K562 (cell line): ENCODE measurements at regions not wholly inside any gene's neighbourhood (a gene's known extent, or its start where the extent isn't known, plus 50 kb on each side); places are given as distances from the start of the nearest gene placed in this dataset.

Experiments used
- BACH1 ChIP-seq: fragments of 200-800 bp; sonication (Bioruptor generic); IDR thresholded peaks from 2 replicates; pipeline ENCODE4 v1.6.1; 2016; ENCODE audit warnings: missing genetic modification characterization, missing compliant biosample characterization
- GABPB1 ChIP-seq: sonication (generic); formaldehyde crosslinking; IDR thresholded peaks from 2 replicates; pipeline ENCODE4 v1.8.0; 2022; ENCODE audit warnings: mild to moderate bottlenecking, missing genetic modification reagents
- HDAC8 ChIP-seq: fragments of 450-650 bp; IDR thresholded peaks from 2 replicates; pipeline ENCODE4 v1.6.1; 2016; ENCODE audit warnings: mild to moderate bottlenecking, missing genetic modification characterization, moderate library complexity, missing compliant biosample characterization
- HEY1 ChIP-seq: fragments of 250-450 bp; sonication (Bioruptor Pico); IDR thresholded peaks from 2 replicates; pipeline ENCODE4 v1.5.0; 2020; ENCODE audit warnings: mild to moderate bottlenecking, moderate library complexity, borderline replicate concordance
- MAZ ChIP-seq, 2 experiments: fragments of 450-650 bp in 1 of 2; sonication (generic) in 1 of 2; formaldehyde crosslinking; IDR thresholded peaks in 1 of 2; conservative IDR thresholded peaks in 1 of 2; 2 replicates each; pipeline versions ENCODE4 v1.4.0 to v1.5.0; 2020; ENCODE audit warnings: mild to moderate bottlenecking in 1 of 2, missing genetic modification reagents in 1 of 2
- POLR2AphosphoS5 ChIP-seq: IDR thresholded peaks from 2 replicates; pipeline ENCODE4 v1.6.1; 2011; ENCODE audit warnings: mild to moderate bottlenecking, low read depth, low read length, moderate library complexity; ENCODE audit not compliant: control insufficient read depth, insufficient read depth
- RFX1 ChIP-seq: fragments of 450-650 bp; IDR thresholded peaks from 2 replicates; pipeline ENCODE4 v1.6.1; 2016; ENCODE audit warnings: mild to moderate bottlenecking, moderate library complexity
- SMARCA4 ChIP-seq: fragments of 450-650 bp; IDR thresholded peaks from 2 replicates; pipeline ENCODE4 v1.6.1; 2016
- TAL1 ChIP-seq: fragments of 450-650 bp; IDR thresholded peaks from 2 replicates; pipeline ENCODE4 v1.6.1; 2016; ENCODE audit warnings: mild to moderate bottlenecking
- TEAD1 ChIP-seq, 2 experiments: fragments of 450-650 bp in 1 of 2; sonication (generic) in 1 of 2; formaldehyde crosslinking; IDR thresholded peaks; 2 replicates each; pipeline versions ENCODE4 v1.4.0 to v1.8.0; 2020 to 2022; ENCODE audit warnings: mild to moderate bottlenecking in 2 of 2, missing genetic modification reagents in 1 of 2
- ZNF134 ChIP-seq: fragments of 250-450 bp; sonication (Bioruptor Pico); conservative IDR thresholded peaks from 2 replicates; pipeline ENCODE4 v1.4.0; 2020
- ZNF589 ChIP-seq: fragments of 200-800 bp; sonication (Bioruptor generic); IDR thresholded peaks from 2 replicates; pipeline ENCODE4 v1.6.1; 2016; ENCODE audit warnings: low read depth, missing genetic modification characterization, missing compliant biosample characterization
- TF ChIP-seq, protein P1 (sequence below): fragments of 450-650 bp; IDR thresholded peaks from 2 replicates; pipeline ENCODE4 v1.6.1; 2016; ENCODE audit warnings: low read depth
- TF ChIP-seq, protein P2 (sequence below): sonication (generic); formaldehyde crosslinking; IDR thresholded peaks from 2 replicates; pipeline ENCODE4 v1.9.0; 2022; ENCODE audit warnings: mild to moderate bottlenecking, missing genetic modification reagents
- TF ChIP-seq, protein P3 (sequence below): IDR thresholded peaks from 3 replicates; pipeline ENCODE4 v1.6.1; 2011; ENCODE audit warnings: borderline replicate concordance, mild to moderate bottlenecking; ENCODE audit not compliant: insufficient read length, insufficient read depth

DNA sequence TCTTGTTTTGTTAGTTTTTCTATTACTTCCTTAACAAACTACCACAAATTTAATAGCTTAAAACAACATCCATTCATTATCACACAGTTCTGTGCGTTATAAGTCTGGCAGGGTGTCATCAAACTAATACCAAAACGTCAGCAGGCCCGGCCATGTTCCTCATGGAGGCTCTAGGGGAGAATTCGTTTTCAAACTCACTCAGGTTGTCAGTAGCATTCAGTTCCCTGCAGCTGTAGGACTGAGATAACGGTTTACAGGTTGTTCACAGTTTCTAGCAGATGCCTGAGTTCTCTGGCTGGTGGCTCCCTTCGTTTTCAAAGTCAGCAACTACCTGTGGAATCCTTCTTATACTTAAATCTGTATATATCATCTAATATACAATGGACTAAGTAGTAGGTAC, 72.5 kb upstream of the PRSS16 start (continued):
- TF ChIP-seq, protein P1, sequence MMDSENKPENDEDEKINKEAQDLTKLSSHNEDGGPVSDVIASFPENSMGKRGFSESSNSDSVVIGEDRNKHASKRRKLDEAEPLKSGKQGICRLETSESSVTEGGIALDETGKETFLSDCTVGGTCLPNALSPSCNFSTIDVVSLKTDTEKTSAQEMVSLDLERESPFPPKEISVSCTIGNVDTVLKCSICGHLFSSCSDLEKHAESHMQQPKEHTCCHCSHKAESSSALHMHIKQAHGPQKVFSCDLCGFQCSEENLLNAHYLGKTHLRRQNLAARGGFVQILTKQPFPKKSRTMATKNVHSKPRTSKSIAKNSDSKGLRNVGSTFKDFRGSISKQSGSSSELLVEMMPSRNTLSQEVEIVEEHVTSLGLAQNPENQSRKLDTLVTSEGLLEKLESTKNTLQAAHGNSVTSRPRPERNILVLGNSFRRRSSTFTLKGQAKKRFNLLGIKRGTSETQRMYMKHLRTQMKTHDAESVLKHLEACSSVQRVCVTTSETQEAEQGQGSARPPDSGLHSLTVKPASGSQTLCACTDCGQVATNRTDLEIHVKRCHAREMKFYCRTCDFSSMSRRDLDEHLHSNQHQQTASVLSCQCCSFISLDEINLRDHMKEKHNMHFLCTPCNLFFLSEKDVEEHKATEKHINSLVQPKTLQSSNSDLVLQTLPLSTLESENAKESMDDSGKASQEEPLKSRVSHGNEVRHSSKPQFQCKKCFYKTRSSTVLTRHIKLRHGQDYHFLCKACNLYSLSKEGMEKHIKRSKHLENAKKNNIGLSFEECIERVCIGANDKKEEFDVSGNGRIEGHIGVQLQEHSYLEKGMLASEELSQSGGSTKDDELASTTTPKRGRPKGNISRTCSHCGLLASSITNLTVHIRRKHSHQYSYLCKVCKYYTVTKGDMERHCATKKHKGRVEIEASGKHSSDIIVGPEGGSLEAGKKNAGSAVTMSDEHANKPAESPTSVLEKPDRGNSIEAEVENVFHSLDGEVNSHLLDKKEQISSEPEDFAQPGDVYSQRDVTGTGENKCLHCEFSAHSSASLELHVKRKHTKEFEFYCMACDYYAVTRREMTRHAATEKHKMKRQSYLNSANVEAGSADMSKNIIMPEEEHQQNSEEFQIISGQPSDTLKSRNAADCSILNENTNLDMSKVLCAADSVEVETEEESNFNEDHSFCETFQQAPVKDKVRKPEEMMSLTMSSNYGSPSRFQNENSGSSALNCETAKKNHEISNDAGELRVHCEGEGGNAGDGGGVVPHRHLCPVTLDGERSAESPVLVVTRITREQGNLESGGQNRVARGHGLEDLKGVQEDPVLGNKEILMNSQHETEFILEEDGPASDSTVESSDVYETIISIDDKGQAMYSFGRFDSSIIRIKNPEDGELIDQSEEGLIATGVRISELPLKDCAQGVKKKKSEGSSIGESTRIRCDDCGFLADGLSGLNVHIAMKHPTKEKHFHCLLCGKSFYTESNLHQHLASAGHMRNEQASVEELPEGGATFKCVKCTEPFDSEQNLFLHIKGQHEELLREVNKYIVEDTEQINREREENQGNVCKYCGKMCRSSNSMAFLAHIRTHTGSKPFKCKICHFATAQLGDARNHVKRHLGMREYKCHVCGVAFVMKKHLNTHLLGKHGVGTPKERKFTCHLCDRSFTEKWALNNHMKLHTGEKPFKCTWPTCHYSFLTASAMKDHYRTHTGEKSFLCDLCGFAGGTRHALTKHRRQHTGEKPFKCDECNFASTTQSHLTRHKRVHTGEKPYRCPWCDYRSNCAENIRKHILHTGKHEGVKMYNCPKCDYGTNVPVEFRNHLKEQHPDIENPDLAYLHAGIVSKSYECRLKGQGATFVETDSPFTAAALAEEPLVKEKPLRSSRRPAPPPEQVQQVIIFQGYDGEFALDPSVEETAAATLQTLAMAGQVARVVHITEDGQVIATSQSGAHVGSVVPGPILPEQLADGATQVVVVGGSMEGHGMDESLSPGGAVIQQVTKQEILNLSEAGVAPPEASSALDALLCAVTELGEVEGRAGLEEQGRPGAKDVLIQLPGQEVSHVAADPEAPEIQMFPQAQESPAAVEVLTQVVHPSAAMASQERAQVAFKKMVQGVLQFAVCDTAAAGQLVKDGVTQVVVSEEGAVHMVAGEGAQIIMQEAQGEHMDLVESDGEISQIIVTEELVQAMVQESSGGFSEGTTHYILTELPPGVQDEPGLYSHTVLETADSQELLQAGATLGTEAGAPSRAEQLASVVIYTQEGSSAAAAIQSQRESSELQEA: no peak
- TF ChIP-seq POLR2AphosphoS5: peak; percentile 67
- TF ChIP-seq HDAC8 (tag): no peak
- no peak for TF ChIP-seq HEY1 (CRISPR knock-in tag)
- TF ChIP-seq ZNF589: no peak
- no peak for TF ChIP-seq GABPB1 (CRISPR knock-in tag)
- peak; percentile 80 for TF ChIP-seq SMARCA4
- no peak for TF ChIP-seq ZNF134 (CRISPR knock-in tag)
- TF ChIP-seq TEAD1 (CRISPR knock-in tag; IDR thresholded peaks at IDR 0.05): no peak
- TF ChIP-seq RFX1: no peak
- TF ChIP-seq, protein P2, sequence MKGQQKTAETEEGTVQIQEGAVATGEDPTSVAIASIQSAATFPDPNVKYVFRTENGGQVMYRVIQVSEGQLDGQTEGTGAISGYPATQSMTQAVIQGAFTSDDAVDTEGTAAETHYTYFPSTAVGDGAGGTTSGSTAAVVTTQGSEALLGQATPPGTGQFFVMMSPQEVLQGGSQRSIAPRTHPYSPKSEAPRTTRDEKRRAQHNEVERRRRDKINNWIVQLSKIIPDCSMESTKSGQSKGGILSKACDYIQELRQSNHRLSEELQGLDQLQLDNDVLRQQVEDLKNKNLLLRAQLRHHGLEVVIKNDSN (CRISPR knock-in tag): no peak
- no peak for TF ChIP-seq BACH1 (tag)
- 0 out of 4 replicates have a peak, but pooled peaks of 1 of the 2 experiments have one; percentile 35 for TF ChIP-seq MAZ (CRISPR knock-in tag; conservative IDR thresholded peaks at IDR 0.05 in 1 of 2, IDR thresholded peaks at IDR 0.05 in 1 of 2)
- peak; percentile 82 for TF ChIP-seq TAL1
- TF ChIP-seq, protein P3, sequence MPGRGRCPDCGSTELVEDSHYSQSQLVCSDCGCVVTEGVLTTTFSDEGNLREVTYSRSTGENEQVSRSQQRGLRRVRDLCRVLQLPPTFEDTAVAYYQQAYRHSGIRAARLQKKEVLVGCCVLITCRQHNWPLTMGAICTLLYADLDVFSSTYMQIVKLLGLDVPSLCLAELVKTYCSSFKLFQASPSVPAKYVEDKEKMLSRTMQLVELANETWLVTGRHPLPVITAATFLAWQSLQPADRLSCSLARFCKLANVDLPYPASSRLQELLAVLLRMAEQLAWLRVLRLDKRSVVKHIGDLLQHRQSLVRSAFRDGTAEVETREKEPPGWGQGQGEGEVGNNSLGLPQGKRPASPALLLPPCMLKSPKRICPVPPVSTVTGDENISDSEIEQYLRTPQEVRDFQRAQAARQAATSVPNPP: no peak
